ENCODE measurements at regions not wholly inside any gene's neighbourhood (a gene's known extent, or its start where the extent isn't known, plus 50 kb on each side); places are given as distances from the start of the nearest gene placed in this dataset.

DNA sequence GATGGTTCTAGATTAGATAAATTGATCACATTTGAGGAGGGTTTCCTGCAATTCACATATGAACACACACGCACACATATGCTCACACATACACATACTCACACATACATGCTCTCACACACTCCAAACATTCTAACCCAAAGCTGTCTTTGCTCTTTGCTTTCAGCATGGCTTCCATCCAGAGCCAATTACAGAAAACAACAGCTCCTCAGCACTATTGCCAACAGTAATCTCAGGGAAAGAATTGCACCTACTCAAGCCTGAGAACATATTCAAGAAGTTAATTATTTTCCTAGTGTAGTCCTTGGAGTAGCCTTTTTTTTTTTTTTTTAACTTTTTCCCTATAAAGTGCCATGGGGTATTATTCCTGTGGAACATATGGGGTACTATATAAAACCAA is 246.9 kb upstream of the PARD3B start:
- TF ChIP-seq, protein P1, sequence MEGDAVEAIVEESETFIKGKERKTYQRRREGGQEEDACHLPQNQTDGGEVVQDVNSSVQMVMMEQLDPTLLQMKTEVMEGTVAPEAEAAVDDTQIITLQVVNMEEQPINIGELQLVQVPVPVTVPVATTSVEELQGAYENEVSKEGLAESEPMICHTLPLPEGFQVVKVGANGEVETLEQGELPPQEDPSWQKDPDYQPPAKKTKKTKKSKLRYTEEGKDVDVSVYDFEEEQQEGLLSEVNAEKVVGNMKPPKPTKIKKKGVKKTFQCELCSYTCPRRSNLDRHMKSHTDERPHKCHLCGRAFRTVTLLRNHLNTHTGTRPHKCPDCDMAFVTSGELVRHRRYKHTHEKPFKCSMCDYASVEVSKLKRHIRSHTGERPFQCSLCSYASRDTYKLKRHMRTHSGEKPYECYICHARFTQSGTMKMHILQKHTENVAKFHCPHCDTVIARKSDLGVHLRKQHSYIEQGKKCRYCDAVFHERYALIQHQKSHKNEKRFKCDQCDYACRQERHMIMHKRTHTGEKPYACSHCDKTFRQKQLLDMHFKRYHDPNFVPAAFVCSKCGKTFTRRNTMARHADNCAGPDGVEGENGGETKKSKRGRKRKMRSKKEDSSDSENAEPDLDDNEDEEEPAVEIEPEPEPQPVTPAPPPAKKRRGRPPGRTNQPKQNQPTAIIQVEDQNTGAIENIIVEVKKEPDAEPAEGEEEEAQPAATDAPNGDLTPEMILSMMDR (IDR thresholded peaks at IDR 0.05; ENCODE audit: low read length) = no peak
- TF ChIP-seq EZH2 (optimal IDR thresholded peaks at IDR 0.05; ENCODE audit: low read depth, low read length) = no peak
